GM18519 (cell line): ENCODE measurements at regions not wholly inside any gene's neighbourhood (a gene's known extent, or its start where the extent isn't known, plus 50 kb on each side); places are given as distances from the start of the nearest gene placed in this dataset.

ENCODE experiments used
- ATAC-seq: cut with Tn5 transposase; IDR thresholded peaks from one replicate; pipeline ENCODE4 v1.9.1; 2021; ENCODE audit warnings: mild to moderate bottlenecking, moderate library complexity; ENCODE audit not compliant: unreplicated experiment, low FRiP score

DNA sequence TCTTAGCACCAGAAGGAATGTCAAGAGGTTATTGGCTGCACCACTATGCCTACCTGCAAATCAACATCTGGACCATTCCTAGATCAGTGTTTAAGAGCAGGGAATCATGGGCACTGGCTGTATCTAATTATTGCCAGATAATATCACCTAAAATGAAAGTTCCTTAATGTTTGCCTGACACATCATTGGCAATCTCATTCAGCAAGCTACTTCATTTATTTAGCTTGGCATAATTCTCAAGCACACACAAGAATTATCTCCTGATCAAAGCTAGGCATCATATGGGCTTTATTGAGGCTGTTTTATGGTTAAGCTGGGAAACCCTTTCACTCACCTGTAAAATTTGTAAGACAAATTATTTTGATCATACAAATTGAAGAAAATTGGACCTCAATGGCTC lies 581.7 kb downstream of the INHBA start:
- no peak for ATAC-seq

DNA sequence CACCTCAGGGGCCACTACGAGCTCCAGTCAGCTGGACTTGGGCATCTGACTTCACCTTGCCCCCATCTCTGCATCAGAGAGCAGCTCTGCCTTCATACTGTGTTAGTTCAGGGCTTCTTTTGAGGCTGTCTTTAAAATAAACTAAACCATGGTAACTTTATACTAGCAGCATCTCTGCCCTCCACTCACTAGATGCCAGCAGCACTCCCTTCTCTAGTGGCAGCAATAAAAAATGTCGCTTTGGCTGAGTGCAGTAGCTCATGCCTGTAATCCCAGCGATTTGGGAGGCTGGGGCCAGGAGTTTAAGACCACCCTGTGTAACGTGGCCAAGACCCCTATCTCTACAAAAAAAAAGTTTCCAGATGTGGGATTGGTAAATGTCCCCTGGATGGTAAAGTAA lies 584.4 kb downstream of the INHBA start:
- ATAC-seq = no peak

- no peak for ATAC-seq
Observed at GRCh38 chr7:41117431-41117830, 585.5 kb downstream of the INHBA start.

DNA sequence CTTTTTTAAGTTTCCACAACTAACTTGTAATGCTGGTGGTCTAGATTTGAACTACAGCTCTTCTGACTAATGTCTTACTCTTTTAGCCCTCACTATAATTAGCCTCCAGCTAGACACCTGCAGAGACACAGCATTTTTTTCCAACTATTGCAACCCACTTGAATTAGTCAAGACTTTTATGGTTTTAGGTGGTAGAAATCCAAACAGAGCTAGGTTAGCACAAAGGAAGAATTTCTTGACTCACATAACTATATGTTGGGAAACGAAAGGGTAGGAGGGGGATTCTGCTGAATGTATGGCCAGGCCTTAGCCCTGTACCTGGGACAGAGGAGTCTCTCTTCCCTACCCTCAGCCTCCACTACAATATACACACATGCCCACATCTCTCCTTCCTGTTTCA lies 586.1 kb downstream of the INHBA start:
- ATAC-seq = no peak

DNA sequence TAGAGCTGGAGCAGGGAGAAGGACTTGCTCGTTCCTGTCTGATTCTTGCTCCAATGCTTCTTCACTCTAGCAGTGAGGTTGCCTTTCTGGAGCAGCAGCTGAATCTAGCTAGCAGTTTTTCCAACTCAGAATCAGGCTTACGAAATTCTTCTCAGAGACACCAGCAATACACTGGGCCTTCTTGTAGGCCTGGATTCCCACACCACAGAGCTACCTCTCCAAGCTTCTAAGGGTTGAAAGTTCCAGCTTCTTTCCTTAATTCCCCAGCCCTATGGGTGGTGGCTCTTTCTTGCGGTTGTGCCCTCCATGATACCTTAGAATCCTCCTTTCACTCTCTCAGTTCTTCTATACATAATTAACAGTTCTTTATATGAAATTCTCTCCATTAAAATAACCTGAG lies 586.6 kb downstream of the INHBA start:
- ATAC-seq = no peak

- no peak for ATAC-seq
Observed at GRCh38 chr7:41114691-41115090, 588.2 kb downstream of the INHBA start.

GRCh38 chr7:41114131-41114530 lies 588.8 kb downstream of the INHBA start:
- ATAC-seq = no peak

DNA sequence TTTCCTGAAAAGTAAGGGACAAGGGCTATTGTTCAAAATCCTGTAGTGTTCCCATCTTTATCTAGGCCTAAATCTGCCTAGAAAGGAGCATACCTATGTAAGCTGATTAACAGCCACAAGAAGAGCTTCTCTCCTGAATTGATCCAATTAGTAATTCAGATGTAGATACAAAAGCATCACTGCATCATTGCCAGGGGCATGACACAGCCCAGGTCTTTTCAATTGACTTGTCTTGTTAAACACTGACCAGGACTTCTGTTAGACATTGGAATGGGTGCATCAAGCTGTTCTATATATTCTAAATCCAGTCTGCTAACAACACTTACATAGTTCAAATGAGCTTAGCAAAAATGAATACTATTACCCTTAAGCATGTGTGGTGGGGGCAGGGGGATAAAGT lies 589.2 kb downstream of the INHBA start:
- ATAC-seq = no peak

- no peak for ATAC-seq
Observed at GRCh38 chr7:41110186-41110585, 592.7 kb downstream of the INHBA start.

GRCh38 chr7:41108821-41109220 lies 594.1 kb downstream of the INHBA start:
- ATAC-seq = no peak

GRCh38 chr7:41107938-41108448 lies 594.9 kb downstream of the INHBA start:
- ATAC-seq = no peak

GRCh38 chr7:41107330-41107937 lies 595.5 kb downstream of the INHBA start:
- ATAC-seq = no peak

DNA sequence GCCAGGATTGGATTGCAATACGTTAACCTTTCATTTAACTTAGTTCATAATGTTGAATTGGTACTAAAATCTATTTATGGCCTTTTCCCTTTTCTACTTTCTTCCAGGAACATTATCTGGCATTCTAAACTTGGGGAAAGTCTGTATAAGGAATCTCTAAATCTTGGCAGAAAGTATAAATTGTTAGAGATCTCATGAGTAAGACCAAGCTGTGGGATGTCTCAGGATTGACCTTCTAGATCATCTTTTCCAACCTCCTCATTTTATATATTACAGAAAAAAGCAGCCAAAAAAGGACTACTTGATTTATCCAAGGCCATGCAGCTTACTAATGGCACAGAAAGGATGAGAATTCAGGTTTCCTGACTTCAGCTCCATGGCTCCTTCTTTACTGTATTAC lies 598.3 kb downstream of the INHBA start:
- no peak for ATAC-seq

DNA sequence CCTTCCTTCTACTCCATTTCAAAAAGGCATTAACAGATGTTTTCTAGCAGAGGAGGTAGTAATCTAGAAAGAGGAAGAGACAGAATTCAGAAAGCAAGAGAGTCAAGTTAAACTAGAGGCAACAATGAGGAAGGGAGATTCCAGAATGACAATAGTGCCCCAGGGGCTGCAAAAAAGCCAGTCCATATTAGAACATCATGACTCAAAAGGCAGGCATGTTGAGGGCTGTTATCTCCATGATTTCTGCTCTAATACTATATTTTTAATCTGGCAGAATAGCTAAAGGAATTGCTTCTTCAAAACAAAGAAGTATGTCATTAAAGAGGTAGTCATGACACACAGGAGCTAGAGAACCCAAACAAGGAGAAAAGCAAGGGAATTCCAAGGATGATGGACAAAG lies 599.6 kb downstream of the INHBA start:
- ATAC-seq = peak; percentile 94

GRCh38 chr7:41098846-41099245 lies 604.0 kb downstream of the INHBA start:
- ATAC-seq = no peak

- no peak for ATAC-seq
Observed at GRCh38 chr7:41098402-41098801, 604.5 kb downstream of the INHBA start.

DNA sequence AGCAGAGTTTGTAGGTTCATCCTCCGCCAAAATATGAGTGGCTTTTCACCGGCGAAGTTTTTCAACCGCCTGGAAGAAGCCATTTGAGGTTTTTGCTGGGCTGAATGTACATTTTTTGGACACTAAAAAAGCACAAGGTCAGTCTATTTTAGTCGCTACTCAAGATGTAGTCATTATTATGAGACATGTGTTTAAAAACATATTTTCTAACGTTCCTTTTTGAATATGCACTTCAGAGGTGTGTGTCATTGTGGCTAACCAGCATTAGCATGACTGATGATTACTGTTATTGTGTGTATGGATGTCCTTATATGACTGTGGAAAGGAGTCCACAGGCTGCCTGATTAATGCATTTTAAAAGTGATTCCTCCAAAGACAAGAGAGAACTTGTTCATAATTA lies 605.4 kb downstream of the INHBA start:
- no peak for ATAC-seq

DNA sequence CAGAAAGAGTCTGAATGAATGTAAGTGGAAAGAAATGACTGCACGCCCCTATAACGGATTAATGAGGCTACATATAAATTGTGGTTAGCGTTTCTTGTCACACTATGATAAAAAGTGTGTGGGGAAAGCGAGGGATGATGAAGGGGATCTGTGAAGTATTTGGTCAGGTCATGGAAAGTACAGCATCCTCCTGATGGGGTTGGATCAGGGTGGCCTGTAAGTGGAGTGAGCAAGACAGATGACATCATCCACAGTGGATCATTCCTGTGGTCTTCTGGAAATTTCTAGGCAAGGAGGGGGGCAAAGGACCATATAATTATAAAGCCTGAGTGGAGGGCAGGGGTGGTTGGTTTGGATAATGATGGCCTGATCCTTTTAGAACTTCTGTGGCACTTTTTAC lies 606.0 kb downstream of the INHBA start:
- ATAC-seq = no peak

GRCh38 chr7:41093141-41093540 lies 609.7 kb downstream of the INHBA start:
- ATAC-seq = no peak

- ATAC-seq = no peak
Observed at GRCh38 chr7:41085244-41085643, 617.6 kb downstream of the INHBA start.

DNA sequence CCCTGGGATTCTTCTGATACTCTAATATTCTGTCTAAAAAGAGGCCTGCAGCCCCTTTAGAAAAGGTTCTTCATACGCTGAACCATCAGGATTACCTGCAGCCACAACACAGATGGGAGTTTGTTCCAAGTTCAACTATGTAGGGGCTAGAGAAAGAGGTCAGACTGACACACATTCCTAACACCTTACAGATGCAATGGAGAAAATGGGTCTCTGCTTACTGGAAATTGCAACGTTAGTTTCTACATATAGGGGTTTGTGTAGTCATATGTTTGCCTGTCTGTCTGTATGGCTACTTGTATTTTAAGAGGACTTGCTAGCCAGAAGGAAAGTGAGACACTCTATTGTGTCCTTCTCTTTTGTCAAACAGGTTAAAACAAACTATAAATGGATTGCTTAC lies 618.5 kb downstream of the INHBA start:
- no peak for ATAC-seq

DNA sequence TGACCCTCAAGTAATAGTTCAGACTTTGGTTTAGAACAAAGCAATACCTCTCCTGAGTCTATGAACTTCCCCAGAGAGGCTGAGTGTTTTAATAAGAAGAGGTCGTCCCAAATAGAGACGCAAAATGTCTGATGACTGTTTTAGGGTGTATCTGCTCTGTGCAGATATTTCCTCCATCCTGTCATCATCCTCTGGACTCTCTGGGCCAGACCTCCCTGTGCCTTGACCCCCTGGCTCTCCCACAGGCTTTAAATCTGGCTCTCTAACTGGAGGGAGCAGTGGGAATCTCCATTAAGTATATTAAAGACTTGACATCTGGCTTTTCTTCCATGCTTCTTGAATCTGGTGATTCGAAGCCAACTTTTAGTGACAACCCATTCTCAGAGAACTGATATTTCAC lies 633.3 kb downstream of the INHBA start:
- no peak for ATAC-seq

DNA sequence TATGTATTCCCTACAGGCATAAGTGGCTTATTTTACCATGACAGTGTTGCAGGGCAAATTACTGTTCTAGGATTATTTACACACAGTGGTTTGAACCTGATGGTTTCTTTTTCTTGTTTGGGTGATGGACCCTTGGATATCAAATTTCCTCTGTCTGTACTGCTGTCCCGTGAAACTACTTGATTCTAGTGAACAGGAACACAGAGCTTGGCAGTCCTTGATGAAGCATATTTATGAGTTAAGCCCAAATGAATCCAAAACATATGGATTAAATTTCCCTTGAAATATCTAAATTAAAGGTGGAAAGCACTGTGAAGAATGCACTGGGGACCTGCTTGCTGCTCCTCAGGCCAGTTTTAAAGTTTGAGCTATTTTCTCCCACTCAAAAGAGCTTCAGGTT lies 635.3 kb downstream of the INHBA start:
- no peak for ATAC-seq
